MCF 10A (cell line): ENCODE measurements at regions not wholly inside any gene's neighbourhood (a gene's known extent, or its start where the extent isn't known, plus 50 kb on each side); places are given as distances from the start of the nearest gene placed in this dataset.

ENCODE experiments used
- BruUV-seq: library from RNA; stranded (reverse); fragments of 400-500 nt; replicated peaks from 2 replicates; lab custom pipeline; 2021; lab: Mats Ljungman, UMichigan
- CTCF ChIA-PET: fragments of 300-600 bp; sonication (Branson Sonifier 250); formaldehyde crosslinking; extraction: SDS; loops from one replicate; lab custom pipeline; 2021; ENCODE audit warnings: antibody characterized with exemption, inconsistent platforms; lab: Yijun Ruan, JAX
- POLR2A ChIA-PET: fragments of 300-600, 350-650 bp; sonication (Branson Sonifier 250); formaldehyde crosslinking; extraction: SDS; loops from one replicate; lab custom pipeline; 2020; ENCODE audit warnings: antibody characterized with exemption, inconsistent platforms; lab: Yijun Ruan, JAX
- DNase-seq: peaks from one replicate; pipeline ENCODE4 v3.0.0-alpha.2; 2018; ENCODE audit not compliant: unreplicated experiment
- H3K27ac Mint-ChIP-seq: one replicate; pipeline ENCODE4 v1.8.0; 2022; ENCODE audit warnings: mild to moderate bottlenecking, low read depth, mixed read lengths; ENCODE audit not compliant: unreplicated experiment
- H3K27me3 Mint-ChIP-seq: one replicate; pipeline ENCODE4 v1.8.0; 2022; ENCODE audit warnings: mixed read lengths; ENCODE audit not compliant: insufficient read depth, unreplicated experiment
- H3K36me3 Mint-ChIP-seq: one replicate; pipeline ENCODE4 v1.8.0; 2022; ENCODE audit warnings: mild to moderate bottlenecking, moderate library complexity, mixed read lengths; ENCODE audit not compliant: insufficient read depth, unreplicated experiment
- H3K4me1 Mint-ChIP-seq: one replicate; pipeline ENCODE4 v1.8.0; 2022; ENCODE audit warnings: mixed read lengths; ENCODE audit not compliant: insufficient read depth, unreplicated experiment
- H3K4me3 Mint-ChIP-seq: one replicate; pipeline ENCODE4 v1.8.0; 2022; ENCODE audit warnings: mild to moderate bottlenecking, moderate library complexity, mixed read lengths; ENCODE audit not compliant: unreplicated experiment
- H3K9me3 Mint-ChIP-seq: one replicate; pipeline ENCODE4 v1.8.0; 2022; ENCODE audit warnings: mixed read lengths; ENCODE audit not compliant: unreplicated experiment
- intact Hi-C: fragments of 100-400 bp; cut with micrococcal nuclease; formaldehyde crosslinking; loops from 2 replicates; pipeline ENCODE4 v1.14.1; 2022
- TF ChIP-seq, protein P1 (sequence below): fragments of 200-600 bp; IDR thresholded peaks from one replicate; pipeline ENCODE4 v1.8.0; 2022; ENCODE audit warnings: antibody characterized with exemption, mild to moderate bottlenecking; ENCODE audit not compliant: unreplicated experiment

- Mint-ChIP-seq H3K4me3 (no peak overlapping the region), H3K27ac (no peak overlapping the region), H3K36me3 (no peaks in the 10 kb centered on the region), H3K27me3 (peaks cover 69% of the 10 kb centered on the region), H3K4me1 (no peaks in the 10 kb centered on the region), H3K9me3 (no peaks in the 10 kb centered on the region)
- BruUV-seq = no TSS peak
- no peak for DNase-seq
- ChIA-PET POLR2A (no interaction called here), CTCF (no interaction called here)
- intact Hi-C loops = no loop called here
- TF ChIP-seq, protein P1, sequence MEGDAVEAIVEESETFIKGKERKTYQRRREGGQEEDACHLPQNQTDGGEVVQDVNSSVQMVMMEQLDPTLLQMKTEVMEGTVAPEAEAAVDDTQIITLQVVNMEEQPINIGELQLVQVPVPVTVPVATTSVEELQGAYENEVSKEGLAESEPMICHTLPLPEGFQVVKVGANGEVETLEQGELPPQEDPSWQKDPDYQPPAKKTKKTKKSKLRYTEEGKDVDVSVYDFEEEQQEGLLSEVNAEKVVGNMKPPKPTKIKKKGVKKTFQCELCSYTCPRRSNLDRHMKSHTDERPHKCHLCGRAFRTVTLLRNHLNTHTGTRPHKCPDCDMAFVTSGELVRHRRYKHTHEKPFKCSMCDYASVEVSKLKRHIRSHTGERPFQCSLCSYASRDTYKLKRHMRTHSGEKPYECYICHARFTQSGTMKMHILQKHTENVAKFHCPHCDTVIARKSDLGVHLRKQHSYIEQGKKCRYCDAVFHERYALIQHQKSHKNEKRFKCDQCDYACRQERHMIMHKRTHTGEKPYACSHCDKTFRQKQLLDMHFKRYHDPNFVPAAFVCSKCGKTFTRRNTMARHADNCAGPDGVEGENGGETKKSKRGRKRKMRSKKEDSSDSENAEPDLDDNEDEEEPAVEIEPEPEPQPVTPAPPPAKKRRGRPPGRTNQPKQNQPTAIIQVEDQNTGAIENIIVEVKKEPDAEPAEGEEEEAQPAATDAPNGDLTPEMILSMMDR = no peak
These were observed 207.7 kb downstream of the SREK1 start for GRCh38 chr5:66351813-66352212.

DNA sequence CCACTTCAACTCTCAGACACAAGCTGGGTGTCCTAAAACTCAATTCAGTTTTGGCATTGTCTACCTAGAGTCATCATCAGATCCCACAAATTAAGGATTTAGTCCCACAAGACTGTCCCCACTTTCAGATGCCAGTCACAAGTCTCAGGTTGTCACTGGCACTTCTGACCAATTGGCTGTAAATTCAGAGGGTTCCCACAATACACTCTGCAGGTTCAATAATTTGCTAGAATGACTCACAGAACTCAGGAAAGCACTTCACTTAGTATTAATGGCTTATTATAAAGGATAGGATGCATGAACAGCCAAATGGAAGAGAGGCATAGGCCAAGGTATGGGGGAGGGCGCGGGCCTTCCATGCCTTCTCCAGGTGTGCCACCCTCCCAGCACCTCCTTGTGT is 209.1 kb downstream of the SREK1 start:
- TF ChIP-seq, protein P1 = no peak
- H3K4me3 Mint-ChIP-seq = no peak overlapping the region
- H3K27me3 Mint-ChIP-seq = peaks cover 55% of the 10 kb centered on the region
- intact Hi-C loops = no loop called here
- no peaks in the 10 kb centered on the region for H3K36me3 Mint-ChIP-seq
- POLR2A ChIA-PET = no interaction called here
- no peak overlapping the region for H3K27ac Mint-ChIP-seq
- no peaks in the 10 kb centered on the region for H3K4me1 Mint-ChIP-seq
- BruUV-seq = no TSS peak
- DNase-seq = no peak
- CTCF ChIA-PET = no interaction called here
- H3K9me3 Mint-ChIP-seq = no peaks in the 10 kb centered on the region

- H3K4me1 Mint-ChIP-seq = no peaks in the 10 kb centered on the region
- intact Hi-C loops = no loop called here
- H3K27me3 Mint-ChIP-seq = peaks cover 43% of the 10 kb centered on the region
- H3K9me3 Mint-ChIP-seq = no peaks in the 10 kb centered on the region
- H3K4me3 Mint-ChIP-seq = no peak overlapping the region
- TF ChIP-seq, protein P1 = no peak
- BruUV-seq = no TSS peak
- DNase-seq = no peak
- no peak overlapping the region for H3K27ac Mint-ChIP-seq
- CTCF ChIA-PET = no interaction called here
- no peaks in the 10 kb centered on the region for H3K36me3 Mint-ChIP-seq
- POLR2A ChIA-PET = no interaction called here
These were observed 210.3 kb downstream of the SREK1 start for GRCh38 chr5:66354422-66354821.

- H3K36me3 Mint-ChIP-seq = no peaks in the 10 kb centered on the region
- no peak overlapping the region for H3K4me3 Mint-ChIP-seq
- intact Hi-C loops = no loop called here
- no peak overlapping the region for H3K27ac Mint-ChIP-seq
- TF ChIP-seq, protein P1 = no peak
- CTCF ChIA-PET = interaction anchor here (0.7 to 1.3 kb wide), 2 partner anchors 9 to 401 kb away, joined by 5 to 6 read pairs; no protein-coding TSS in a partner anchor
- no peaks in the 10 kb centered on the region for H3K9me3 Mint-ChIP-seq
- H3K4me1 Mint-ChIP-seq = no peaks in the 10 kb centered on the region
- peaks cover 32% of the 10 kb centered on the region for H3K27me3 Mint-ChIP-seq
- no peak for DNase-seq
- no TSS peak for BruUV-seq
- POLR2A ChIA-PET = interaction anchor here (0.8 kb wide), 1 partner anchor 8 kb away, joined by 4 read pairs; no protein-coding TSS in a partner anchor
These were observed 212.0 kb downstream of the SREK1 start for GRCh38 chr5:66356011-66356565.
